GM18508 (cell line): ENCODE measurements at regions not wholly inside any gene's neighbourhood (a gene's known extent, or its start where the extent isn't known, plus 50 kb on each side); places are given as distances from the start of the nearest gene placed in this dataset.

Source experiments
- ATAC-seq: cut with Tn5 transposase; IDR thresholded peaks from one replicate; pipeline ENCODE4 v1.9.1; 2021; ENCODE audit warnings: moderate number of reproducible peaks; ENCODE audit not compliant: insufficient read depth, unreplicated experiment

DNA sequence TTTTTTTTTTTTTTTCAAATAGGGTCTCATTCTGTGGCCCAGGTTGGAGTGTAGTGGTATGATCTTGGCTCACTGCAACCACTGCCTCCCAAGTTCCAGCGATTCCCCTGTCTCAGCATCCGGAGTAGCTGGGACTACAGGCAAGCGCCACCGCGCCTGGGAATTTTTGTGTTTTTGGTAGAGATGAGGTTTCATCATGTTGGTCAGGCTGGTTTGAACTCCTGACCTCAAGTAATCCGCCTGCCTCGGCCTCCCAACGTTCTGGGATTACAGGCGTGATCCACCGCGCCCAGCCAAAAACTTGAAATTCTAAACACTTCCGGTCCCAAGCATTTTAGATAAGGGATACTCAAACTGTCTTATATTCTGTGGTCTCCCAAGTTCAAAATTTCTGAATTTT, 718.9 kb upstream of the MEF2C start:
- ATAC-seq, result no peak

DNA sequence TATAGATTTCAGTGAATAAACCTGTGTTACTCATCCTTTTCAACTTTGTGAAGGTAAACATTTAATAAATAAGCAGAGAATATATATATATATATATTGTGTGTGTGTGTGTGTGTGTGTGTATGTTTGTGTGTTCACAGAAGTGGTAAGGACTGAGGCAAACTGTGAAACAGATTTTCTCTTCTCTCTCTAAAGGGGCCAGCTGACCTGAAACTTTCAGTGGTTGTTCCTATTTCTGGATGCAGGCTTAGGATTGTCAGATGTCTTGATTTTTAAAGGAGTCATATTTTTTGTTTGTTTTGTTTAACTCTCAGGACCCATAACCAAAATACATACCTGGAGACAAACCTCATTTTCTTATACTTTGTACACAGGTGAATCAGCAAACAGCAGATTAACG, 714.9 kb upstream of the MEF2C start:
- ATAC-seq, result no peak

DNA sequence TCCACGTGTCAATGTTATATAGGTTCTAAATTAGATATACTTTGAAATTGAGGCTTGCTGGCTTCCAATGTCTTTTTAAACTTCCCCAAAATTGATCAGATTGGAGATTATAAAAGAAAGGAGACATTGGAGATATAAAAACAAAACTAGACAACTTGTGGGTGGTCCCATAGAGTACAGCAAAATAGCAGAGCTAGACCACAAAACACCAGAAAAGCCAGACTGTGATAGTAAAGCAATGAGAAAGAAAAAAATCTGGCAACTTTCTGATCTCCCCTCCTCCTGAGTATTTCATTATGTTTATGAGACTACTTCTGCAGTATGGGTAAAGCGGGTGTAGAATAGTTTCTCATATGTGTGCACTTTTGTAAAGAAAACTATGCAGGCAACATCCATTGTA, 713.8 kb upstream of the MEF2C start:
- no peak for ATAC-seq

DNA sequence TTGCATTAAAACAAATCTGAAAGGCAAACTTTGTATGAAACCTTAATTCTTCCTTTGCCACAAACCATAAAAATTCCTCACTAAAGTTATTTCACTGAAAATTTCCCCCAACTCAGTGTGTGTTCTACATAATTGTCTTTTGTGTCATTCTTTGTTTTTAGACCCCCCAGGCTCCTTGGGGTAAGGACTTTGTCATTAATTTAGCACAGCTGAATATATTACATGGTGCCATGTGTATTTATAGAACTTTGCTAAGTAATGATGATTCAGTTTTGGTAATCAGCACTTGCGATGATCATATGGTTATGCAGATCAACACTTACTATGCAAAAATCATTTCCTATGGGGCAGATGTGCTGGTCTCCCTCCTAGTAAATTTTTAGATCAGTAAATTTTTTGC, 712.1 kb upstream of the MEF2C start:
- ATAC-seq, result no peak

DNA sequence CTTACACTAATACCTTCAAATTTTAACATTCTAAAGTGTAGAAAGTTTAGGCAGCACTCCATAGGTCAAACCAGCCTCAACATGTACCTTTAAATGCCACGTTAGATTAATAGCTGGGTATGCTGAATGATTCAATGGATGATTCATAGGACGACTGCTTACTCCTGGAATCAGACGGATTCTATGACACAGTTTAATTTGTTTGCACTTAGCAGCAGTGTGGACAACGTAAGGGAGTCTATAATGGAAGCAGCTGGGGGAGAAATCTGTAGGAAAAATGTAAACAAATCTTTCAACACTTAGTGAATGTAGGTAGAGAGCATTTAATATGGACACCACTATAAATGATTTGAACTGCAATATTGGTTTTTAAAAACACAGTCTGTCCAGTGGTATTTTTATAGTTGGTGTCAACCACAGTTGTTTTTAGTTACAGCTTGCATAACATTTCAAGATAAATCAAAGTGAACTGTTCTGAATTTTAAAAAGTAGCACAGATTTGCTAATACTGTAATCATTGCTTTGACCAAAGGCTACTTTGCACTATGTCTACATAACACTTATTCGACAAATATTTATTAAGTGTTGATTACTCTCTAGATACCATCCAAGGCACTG, 701.5 kb upstream of the MEF2C start:
- ATAC-seq, result no peak

DNA sequence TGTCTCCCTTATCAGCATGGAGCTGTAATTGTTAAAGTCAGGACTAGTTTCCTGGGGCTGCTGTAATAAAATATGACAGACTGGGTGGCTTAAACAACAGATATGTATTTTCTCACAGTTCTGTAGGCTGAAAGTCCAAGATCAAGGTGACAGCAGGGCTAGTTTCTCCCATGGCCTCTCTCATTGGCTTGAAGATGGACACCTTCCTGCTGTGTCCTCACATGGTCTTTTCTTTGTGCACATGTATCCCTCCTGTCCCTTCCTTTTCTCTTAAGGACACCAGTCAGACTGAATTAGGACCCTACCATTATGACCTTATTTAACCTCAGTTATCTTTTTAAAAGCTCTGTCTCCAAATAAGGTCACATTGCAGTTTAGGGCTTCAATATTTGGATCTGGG, 700.5 kb upstream of the MEF2C start:
- ATAC-seq, result no peak

DNA sequence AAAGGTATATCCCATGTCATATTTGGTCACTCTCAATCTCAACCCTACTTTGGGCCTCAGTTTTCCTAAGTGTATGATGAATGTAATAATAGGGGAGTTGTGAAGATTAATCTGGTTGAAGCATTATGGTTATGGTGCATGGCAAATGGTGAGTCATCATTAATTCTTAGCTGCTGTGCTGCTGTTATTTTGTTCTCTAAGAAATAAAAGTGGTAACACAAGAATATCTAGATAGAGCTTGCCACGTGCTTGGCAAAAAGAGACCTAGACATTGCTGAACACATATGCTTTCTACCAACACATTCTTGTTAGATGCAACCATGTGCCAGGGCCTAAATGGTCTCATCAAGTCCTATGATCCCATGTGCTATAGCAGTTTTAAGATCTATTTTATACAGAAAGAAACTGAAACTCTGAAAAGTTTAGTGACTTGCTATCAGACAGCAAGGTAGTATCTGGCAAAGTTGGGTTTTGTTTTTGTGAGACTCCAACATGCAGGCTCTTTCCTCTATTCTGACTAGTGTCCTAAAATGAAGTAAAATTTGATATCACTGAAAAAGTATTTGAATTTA, 699.9 kb upstream of the MEF2C start:
- no peak for ATAC-seq

DNA sequence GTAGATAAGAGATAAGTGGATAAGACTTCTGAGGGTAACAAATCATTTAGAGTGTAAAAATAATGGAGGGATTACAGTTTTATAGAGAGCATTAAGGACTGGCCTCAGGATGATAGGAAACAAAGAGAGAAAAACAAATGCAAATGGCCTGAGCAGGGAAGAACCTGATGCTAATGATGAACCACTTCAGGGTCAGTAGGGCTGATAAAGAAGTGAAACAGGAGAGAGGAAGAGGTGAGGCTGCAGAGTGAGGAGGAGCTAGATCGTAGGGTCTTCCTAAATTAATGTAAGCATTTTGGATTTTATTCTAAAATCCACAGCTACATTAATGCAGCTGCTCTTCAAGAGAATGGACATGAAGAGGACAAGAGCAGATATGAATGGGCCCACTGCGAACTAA, 698.0 kb upstream of the MEF2C start:
- ATAC-seq, result no peak

DNA sequence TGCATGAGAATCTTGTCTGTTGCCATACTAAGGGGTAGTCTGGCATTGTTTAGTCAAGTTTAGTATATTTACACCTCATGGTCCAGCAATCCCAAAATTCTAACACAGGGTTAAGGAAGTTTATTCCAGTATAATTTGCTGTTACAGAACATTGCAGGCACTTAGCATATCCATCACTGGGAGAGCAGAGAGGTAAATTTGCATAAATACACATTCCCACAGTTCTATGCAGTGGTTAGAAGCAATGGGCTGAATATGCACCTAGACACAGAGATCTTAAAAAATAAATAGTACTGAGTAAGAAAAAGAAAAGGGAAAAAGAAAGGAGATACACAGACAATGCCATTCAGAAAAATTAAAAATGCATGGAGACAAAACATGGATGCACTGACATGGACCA, 692.3 kb upstream of the MEF2C start:
- ATAC-seq, result no peak

DNA sequence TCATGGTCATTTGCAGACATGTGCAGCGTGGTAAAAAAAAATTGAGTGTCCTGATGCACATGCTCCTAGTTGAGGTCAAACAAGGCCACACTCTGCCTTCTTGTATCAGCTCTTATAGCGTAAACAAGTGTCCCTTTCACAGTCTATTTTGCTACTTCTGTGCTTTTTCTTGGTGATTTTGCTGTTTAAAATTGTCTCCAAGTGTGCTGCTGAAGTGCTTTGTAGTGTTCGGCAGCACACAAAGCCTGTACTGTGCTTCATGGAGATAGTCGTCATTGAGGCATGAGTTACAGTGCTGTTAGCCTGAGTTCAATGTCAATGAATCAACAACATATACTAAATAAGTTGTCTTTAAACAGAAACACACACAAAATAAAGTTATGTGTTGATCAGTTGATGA, 690.4 kb upstream of the MEF2C start:
- ATAC-seq, result no peak

DNA sequence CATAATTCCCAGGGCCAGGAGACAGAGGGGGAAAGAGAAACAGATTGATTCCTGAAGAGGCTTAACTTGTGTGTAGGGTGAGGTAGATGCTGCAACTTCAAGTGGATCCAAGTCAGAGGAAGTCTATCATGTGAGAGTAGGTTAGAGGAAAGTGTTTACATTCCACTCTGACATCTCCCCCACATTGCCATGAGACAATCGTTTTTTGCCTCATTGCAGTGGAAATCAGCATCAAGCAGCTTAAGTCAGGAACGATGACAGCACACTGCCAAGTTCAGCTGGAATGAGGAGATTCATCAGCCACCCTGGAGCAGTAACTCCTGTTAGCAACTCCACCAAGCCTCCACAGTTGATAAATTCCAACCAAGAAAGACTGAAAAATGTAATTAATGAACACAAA, 689.7 kb upstream of the MEF2C start:
- no peak for ATAC-seq

DNA sequence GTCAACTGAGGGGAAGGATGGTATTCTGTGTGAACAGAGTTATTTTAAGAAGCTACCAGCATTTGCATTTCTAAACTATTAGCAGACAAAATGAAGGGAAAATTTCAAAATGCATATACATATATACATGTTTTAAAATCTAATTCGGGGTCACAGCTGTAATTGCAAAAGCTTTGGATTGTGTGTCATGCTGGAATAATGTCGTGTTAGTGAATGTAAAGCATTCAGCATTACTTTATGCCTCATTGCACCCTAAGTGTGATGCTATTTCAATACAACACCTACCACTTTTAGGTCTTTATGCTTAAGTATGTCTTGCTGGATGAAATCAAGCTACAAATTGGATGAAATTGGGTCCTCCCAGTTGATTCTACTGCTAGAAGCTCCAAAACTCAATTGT, 687.6 kb upstream of the MEF2C start:
- ATAC-seq, result no peak

DNA sequence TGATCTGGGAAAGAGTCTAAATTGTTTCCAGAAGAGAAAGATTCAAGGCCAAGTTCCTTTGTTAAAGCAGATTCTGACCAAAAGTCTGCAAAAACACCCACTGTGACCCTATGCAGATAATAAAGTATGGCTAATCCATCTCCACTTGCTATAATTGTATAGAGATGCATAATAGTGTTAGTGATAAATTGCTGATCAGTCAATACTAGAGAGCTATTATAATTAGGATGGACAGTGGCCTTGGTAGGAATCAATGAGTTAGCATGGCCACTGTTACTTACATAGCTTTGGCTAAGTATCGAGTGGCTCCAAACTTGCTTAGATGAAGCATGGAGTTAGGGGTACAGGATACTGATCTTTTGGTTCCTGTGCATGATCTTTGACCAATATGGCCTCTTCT, 683.4 kb upstream of the MEF2C start:
- no peak for ATAC-seq

DNA sequence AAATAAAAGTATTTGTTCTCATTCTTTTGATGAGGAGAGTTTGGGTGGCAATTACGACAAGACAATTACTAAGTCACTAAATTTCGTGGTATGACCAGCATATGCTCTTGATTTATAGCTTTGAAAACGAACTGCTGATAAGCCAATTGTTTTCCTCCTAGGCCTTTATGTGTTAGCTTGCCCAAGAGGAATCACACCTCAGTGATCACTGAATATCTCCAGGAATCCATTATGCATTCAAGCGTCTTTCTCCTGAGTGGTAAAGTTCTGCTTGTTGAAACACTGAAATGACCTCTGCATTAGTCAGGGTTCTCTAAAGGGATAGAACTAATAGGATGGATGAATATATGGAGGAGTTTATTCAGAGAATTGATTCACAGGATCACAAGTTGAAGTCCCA, 677.7 kb upstream of the MEF2C start:
- ATAC-seq, result no peak

DNA sequence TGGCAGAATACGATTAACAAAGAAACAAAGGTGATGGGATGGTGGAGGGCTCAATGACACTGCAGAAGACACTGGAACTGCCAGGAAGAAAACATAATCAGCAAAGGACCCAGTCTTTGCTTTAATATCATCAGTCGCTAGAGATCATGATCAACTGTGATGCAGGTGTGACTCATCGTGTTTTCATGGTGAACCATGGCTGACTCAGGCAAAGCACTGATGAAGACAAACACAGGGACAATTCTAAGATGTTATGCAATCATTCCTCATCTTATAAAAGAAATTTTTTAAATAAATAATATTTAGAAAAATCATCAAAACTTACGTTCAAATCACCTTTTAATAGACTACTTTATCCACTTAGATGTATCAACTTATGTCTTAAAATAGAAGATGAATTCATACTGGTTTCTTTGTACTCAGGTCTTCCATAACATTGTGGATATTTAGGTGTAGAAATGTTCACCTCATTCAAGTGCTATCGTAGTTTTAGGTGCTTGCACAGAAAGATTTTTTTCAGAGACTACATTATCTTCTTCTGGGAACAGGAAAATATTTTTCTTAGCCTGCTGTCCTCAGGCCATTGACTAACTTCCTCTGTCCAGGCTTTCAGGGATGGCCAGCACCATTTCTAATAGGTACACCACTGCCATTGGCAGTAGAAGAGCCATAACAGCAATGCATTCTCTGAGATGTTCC, 673.4 kb upstream of the MEF2C start:
- ATAC-seq, result no peak

DNA sequence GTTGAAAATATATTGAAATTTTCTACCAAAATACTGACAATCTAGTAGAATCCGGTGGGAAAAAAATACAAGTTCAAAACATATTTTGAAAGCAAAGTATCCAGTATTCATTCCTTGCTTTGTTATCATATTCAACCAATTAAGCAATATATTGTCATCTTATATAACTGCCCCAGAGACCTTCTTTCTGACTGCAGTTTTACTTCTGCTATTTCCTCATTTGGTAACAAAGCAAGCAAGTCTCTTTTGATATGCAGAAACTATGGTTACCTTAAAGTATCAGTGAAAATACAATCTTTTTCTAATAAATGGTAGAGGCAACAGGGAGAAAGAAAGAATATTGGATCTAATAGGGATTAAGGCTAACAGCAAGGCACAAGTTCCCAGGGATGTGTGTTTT, 663.7 kb upstream of the MEF2C start:
- ATAC-seq, result no peak

DNA sequence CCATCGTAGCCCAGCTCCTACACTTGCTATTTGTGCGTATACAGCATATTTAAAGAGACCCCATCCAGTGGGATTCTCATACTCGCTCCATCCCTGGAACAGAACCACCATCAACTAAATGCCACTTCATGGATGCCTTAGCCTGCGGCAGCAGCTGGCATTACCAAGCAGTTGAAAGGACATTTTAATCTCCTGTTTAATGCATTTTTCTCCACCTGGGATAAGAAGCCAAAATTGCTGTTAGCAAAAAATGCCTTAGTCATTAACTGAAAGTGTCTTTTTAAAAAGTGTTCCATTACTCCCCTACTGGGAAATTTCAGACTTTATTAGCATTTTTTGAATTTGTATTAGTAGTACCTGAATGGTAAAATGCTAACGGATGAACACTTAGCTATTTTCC, 662.6 kb upstream of the MEF2C start:
- no peak for ATAC-seq

DNA sequence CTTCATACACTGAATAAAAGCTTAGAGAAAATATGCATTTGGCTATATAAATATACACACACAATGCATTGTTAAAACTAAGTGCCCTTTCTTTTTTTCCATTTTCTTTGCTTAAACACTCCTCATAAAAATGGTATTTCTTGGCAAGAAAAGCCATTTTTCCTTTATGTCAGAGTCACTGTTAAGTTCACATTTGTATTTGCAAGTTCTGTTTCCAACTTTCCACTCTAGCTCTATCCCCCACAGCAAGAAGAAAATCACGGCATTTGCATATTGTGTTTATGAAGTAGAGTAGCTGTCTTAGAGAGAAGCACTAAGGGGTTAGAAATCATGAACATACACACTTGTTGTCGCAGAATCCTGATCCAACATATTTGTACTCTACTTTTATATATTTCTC, 662.1 kb upstream of the MEF2C start:
- ATAC-seq, result no peak

DNA sequence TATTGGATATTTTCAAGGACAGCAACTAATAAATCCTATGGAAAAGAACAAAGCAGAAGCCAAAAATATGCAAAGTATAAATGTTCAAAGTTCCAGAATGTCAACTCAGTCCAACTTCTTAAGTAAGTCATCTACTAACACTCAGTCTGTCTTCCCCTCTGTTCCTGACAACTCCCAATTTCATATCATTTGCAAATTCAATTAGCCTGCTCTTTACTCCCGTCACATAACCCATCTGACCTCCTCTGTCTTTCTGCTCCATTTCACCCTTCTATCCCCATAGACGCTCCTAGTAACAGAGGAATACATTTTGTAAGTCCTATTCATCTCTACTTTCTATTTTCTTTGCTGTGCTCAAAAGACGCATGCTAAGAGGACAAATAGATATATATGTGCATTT, 659.8 kb upstream of the MEF2C start:
- ATAC-seq, result no peak

DNA sequence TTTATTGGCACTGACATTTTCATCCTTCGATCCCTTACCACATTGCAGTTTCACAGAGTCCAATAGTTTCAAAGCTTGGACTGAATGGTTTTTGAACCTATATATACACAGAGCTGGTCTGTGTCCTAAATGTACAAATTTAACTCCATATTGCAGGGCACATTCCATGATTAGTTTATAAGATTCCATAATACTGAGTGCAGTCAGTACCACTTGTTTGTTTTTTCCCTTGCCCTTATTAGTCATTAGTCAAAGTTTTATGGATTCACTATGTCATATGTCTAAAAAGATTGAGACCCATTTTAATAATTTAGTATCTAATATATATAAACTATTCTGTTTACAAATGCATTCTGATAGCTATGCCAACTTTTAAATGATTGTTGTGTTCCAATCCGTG, 654.8 kb upstream of the MEF2C start:
- ATAC-seq, result no peak

DNA sequence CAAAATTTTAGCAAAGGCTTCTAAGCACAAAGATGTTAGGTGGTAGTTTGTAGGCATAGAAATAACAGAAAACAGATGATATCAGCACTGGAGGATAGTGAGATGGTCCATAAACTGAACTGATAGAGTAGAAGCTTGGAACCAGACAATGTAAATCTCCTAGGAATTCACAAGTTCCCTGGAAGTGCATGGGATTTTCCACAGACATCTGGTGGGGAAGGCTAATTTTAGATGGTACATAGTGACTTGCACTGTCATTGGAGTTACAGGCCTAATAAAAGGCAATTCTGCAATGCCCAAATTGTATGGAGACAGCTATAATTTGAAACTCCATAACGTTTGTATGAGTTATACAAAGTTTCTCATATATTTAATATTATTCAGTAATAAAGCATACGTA, 653.0 kb upstream of the MEF2C start:
- ATAC-seq, result no peak

DNA sequence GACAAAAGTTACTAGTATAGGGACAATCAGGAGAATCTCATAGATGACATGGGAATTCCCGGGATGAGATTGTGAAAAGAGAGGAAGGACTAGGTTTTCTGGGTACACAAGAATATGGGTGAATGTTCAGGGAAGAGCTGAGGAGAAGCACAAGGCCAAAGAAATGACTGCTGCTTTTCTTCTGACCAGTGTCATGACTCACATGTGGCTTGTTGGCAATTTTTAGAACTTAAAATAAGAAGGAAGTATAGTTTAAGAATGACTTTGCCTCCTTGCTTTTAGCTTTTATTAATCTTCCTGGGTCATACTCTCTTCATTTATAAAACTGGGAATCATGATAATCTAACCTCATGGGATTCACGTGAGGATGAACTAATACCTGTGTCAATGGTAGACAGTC, 652.4 kb upstream of the MEF2C start:
- ATAC-seq, result no peak
